ENCODE measurements at regions not wholly inside any gene's neighbourhood (a gene's known extent, or its start where the extent isn't known, plus 50 kb on each side); places are given as distances from the start of the nearest gene placed in this dataset.
"Not testable (repeated sequence)": the region's sequence is repeated elsewhere in the genome, so short reads cannot be mapped to it uniquely, and the experiment has no call there.

GRCh38 chr4:75144475-75144874 lies 211.6 kb downstream of the PARM1 start:
- Mint-ChIP-seq H3K36me3 (ENCODE audit: low read depth) (no peaks in the 10 kb centered on the region), H3K9me3 (no peaks in the 10 kb centered on the region), H3K27me3 (no peaks in the 10 kb centered on the region), H3K27ac (no peak overlapping the region), H3K4me3 (no peak overlapping the region), H3K4me1 (ENCODE audit: low read depth) (no peaks in the 10 kb centered on the region)
- intact Hi-C loops (cut with micrococcal nuclease), result no loop called here

GRCh38 chr4:75142850-75143249 lies 209.9 kb downstream of the PARM1 start:
- H3K9me3 Mint-ChIP-seq, result no peaks in the 10 kb centered on the region
- intact Hi-C loops (cut with micrococcal nuclease), result no loop called here

GRCh38 chr4:75142382-75142781 lies 209.5 kb downstream of the PARM1 start:
- H3K9me3 Mint-ChIP-seq, result no peaks in the 10 kb centered on the region
- H3K4me1 Mint-ChIP-seq (ENCODE audit: low read depth), result no peaks in the 10 kb centered on the region
- no peak overlapping the region for H3K4me3 Mint-ChIP-seq
- no peaks in the 10 kb centered on the region for H3K27me3 Mint-ChIP-seq
- H3K27ac Mint-ChIP-seq, result no peak overlapping the region
- no peaks in the 10 kb centered on the region for H3K36me3 Mint-ChIP-seq (ENCODE audit: low read depth)
- intact Hi-C loops (cut with micrococcal nuclease), result no loop called here

More at GRCh38 chr4:75142850-75143249, 209.9 kb downstream of the PARM1 start:
- H3K4me3 Mint-ChIP-seq, result no peak overlapping the region
- no peak overlapping the region for H3K27ac Mint-ChIP-seq
- H3K4me1 Mint-ChIP-seq (ENCODE audit: low read depth), result no peaks in the 10 kb centered on the region
- no peaks in the 10 kb centered on the region for H3K27me3 Mint-ChIP-seq
- H3K36me3 Mint-ChIP-seq (ENCODE audit: low read depth), result no peaks in the 10 kb centered on the region

- Mint-ChIP-seq H3K27me3 (no peaks in the 10 kb centered on the region), H3K27ac (no peak overlapping the region), H3K4me1 (ENCODE audit: low read depth) (no peaks in the 10 kb centered on the region), H3K4me3 (no peak overlapping the region), H3K9me3 (no peaks in the 10 kb centered on the region), H3K36me3 (ENCODE audit: low read depth) (no peaks in the 10 kb centered on the region)
- intact Hi-C loops (cut with micrococcal nuclease), result no loop called here
Observed at GRCh38 chr4:75141162-75141561, 208.2 kb downstream of the PARM1 start.

- Mint-ChIP-seq H3K27ac (no peak overlapping the region), H3K36me3 (ENCODE audit: low read depth) (no peaks in the 10 kb centered on the region), H3K4me3 (no peak overlapping the region), H3K4me1 (ENCODE audit: low read depth) (no peaks in the 10 kb centered on the region), H3K9me3 (no peaks in the 10 kb centered on the region), H3K27me3 (no peaks in the 10 kb centered on the region)
- intact Hi-C loops (cut with micrococcal nuclease), result no loop called here
Observed at GRCh38 chr4:75137302-75137701, 204.4 kb downstream of the PARM1 start.

GRCh38 chr4:75135068-75135825 lies 202.3 kb downstream of the PARM1 start:
- intact Hi-C loops (cut with micrococcal nuclease), result no loop called here
- no peaks in the 10 kb centered on the region for H3K36me3 Mint-ChIP-seq (ENCODE audit: low read depth)
- H3K4me1 Mint-ChIP-seq (ENCODE audit: low read depth), result no peaks in the 10 kb centered on the region
- H3K27ac Mint-ChIP-seq, result no peak overlapping the region
- H3K9me3 Mint-ChIP-seq, result no peaks in the 10 kb centered on the region
- H3K27me3 Mint-ChIP-seq, result no peaks in the 10 kb centered on the region
- H3K4me3 Mint-ChIP-seq, result no peak overlapping the region

GRCh38 chr4:75126870-75127269 lies 194.0 kb downstream of the PARM1 start:
- intact Hi-C loops (cut with micrococcal nuclease); H3K4me1 Mint-ChIP-seq (ENCODE audit: low read depth); H3K27ac Mint-ChIP-seq; H3K27me3 Mint-ChIP-seq; H3K4me3 Mint-ChIP-seq; H3K36me3 Mint-ChIP-seq (ENCODE audit: low read depth): not testable (repeated sequence)
- peaks cover 32% of the 10 kb centered on the region for H3K9me3 Mint-ChIP-seq

GRCh38 chr4:75126058-75126457 lies 193.1 kb downstream of the PARM1 start:
- H3K27me3 Mint-ChIP-seq, result peaks cover 2% of the 10 kb centered on the region
- H3K4me3 Mint-ChIP-seq, result no peak overlapping the region
- no peak overlapping the region for H3K27ac Mint-ChIP-seq
- H3K36me3 Mint-ChIP-seq (ENCODE audit: low read depth), result no peaks in the 10 kb centered on the region
- H3K9me3 Mint-ChIP-seq, result peaks cover 37% of the 10 kb centered on the region
- H3K4me1 Mint-ChIP-seq (ENCODE audit: low read depth), result no peaks in the 10 kb centered on the region
- intact Hi-C loops (cut with micrococcal nuclease), result no loop called here

GRCh38 chr4:75122424-75123014 lies 189.6 kb downstream of the PARM1 start:
- Mint-ChIP-seq H3K4me1 (ENCODE audit: low read depth) (no peaks in the 10 kb centered on the region), H3K9me3 (peaks cover 27% of the 10 kb centered on the region), H3K27ac (no peak overlapping the region), H3K4me3 (no peak overlapping the region), H3K27me3 (peaks cover 4% of the 10 kb centered on the region), H3K36me3 (ENCODE audit: low read depth) (no peaks in the 10 kb centered on the region)
- intact Hi-C loops (cut with micrococcal nuclease), result no loop called here

- peaks cover 24% of the 10 kb centered on the region for H3K9me3 Mint-ChIP-seq
- H3K4me1 Mint-ChIP-seq (ENCODE audit: low read depth), result no peaks in the 10 kb centered on the region
- H3K27ac Mint-ChIP-seq, result no peak overlapping the region
- peaks cover 4% of the 10 kb centered on the region for H3K27me3 Mint-ChIP-seq
- no peaks in the 10 kb centered on the region for H3K36me3 Mint-ChIP-seq (ENCODE audit: low read depth)
- intact Hi-C loops (cut with micrococcal nuclease), result loop anchor here (1.0 to 2.0 kb wide), 2 partner anchors 185 to 244 kb away; partner anchors contain the start of gene PARM1
- no peak overlapping the region for H3K4me3 Mint-ChIP-seq
Observed at GRCh38 chr4:75118739-75119138, 185.8 kb downstream of the PARM1 start.

GRCh38 chr4:75110061-75110460 lies 177.1 kb downstream of the PARM1 start:
- H3K9me3 Mint-ChIP-seq, result no peaks in the 10 kb centered on the region
- H3K27ac Mint-ChIP-seq, result no peak overlapping the region
- H3K4me1 Mint-ChIP-seq (ENCODE audit: low read depth), result no peaks in the 10 kb centered on the region
- intact Hi-C loops (cut with micrococcal nuclease), result no loop called here
- no peak overlapping the region for H3K4me3 Mint-ChIP-seq
- no peaks in the 10 kb centered on the region for H3K36me3 Mint-ChIP-seq (ENCODE audit: low read depth)
- H3K27me3 Mint-ChIP-seq, result peaks cover 8% of the 10 kb centered on the region

GRCh38 chr4:75107755-75108612 lies 175.1 kb downstream of the PARM1 start:
- no peak overlapping the region for H3K27ac Mint-ChIP-seq
- H3K36me3 Mint-ChIP-seq (ENCODE audit: low read depth), result no peaks in the 10 kb centered on the region
- H3K27me3 Mint-ChIP-seq, result peaks cover 11% of the 10 kb centered on the region
- H3K4me3 Mint-ChIP-seq, result no peak overlapping the region
- H3K4me1 Mint-ChIP-seq (ENCODE audit: low read depth), result no peaks in the 10 kb centered on the region
- no peaks in the 10 kb centered on the region for H3K9me3 Mint-ChIP-seq
- intact Hi-C loops (cut with micrococcal nuclease), result no loop called here

- no peak overlapping the region for H3K4me3 Mint-ChIP-seq
- H3K27ac Mint-ChIP-seq, result no peak overlapping the region
- peaks cover 10% of the 10 kb centered on the region for H3K4me1 Mint-ChIP-seq (ENCODE audit: low read depth)
- peaks cover 12% of the 10 kb centered on the region for H3K27me3 Mint-ChIP-seq
- no peaks in the 10 kb centered on the region for H3K36me3 Mint-ChIP-seq (ENCODE audit: low read depth)
- intact Hi-C loops (cut with micrococcal nuclease), result no loop called here
- H3K9me3 Mint-ChIP-seq, result peaks cover 13% of the 10 kb centered on the region
Observed at GRCh38 chr4:75102787-75103085, 169.8 kb downstream of the PARM1 start.

Data from dendritic cell treated with granulocyte-macrophage colony-stimulating factor and Interleukin-4, amounts not matched to agents 40 ng/mL and 50 ng/mL, for 4 days (primary cell).